ES-I3 (cell line): ENCODE measurements at regions not wholly inside any gene's neighbourhood (a gene's known extent, or its start where the extent isn't known, plus 50 kb on each side); places are given as distances from the start of the nearest gene placed in this dataset.

Source experiments
- H3K36me3 ChIP-seq: 2 replicates; pipeline ENCODE4 v1.6.1; 2013; ENCODE audit warnings: mild to moderate bottlenecking, low read length, control low read depth, moderate library complexity; ENCODE audit not compliant: insufficient read depth
- H3K4me1 ChIP-seq: 2 replicates; pipeline ENCODE4 v1.6.1; 2013; ENCODE audit warnings: mild to moderate bottlenecking, control low read depth, low read length; ENCODE audit not compliant: insufficient read depth
- H3K9ac ChIP-seq: 2 replicates; pipeline ENCODE4 v1.6.1; 2013; ENCODE audit warnings: low read depth, mild to moderate bottlenecking, low read length, moderate library complexity
- H3K9me3 ChIP-seq: 2 replicates; pipeline ENCODE4 v1.6.1; 2013; ENCODE audit warnings: mild to moderate bottlenecking, low read length, moderate library complexity; ENCODE audit not compliant: control insufficient read depth, insufficient read depth

GRCh38 chr10:78866731-78867554, 201.8 kb upstream of the ZMIZ1 start:
- no peaks in the 10 kb centered on the region for H3K9me3 ChIP-seq
- H3K36me3 ChIP-seq: no peaks in the 10 kb centered on the region
- H3K4me1 ChIP-seq: no peaks in the 10 kb centered on the region
- no peak overlapping the region for H3K9ac ChIP-seq

- H3K9me3 ChIP-seq: no peaks in the 10 kb centered on the region
- no peaks in the 10 kb centered on the region for H3K4me1 ChIP-seq
- H3K9ac ChIP-seq: no peak overlapping the region
- H3K36me3 ChIP-seq: no peaks in the 10 kb centered on the region
These were observed 201.2 kb upstream of the ZMIZ1 start for GRCh38 chr10:78867555-78867939.

- H3K9ac ChIP-seq: no peak overlapping the region
- H3K9me3 ChIP-seq: no peaks in the 10 kb centered on the region
- H3K36me3 ChIP-seq: no peaks in the 10 kb centered on the region
- no peaks in the 10 kb centered on the region for H3K4me1 ChIP-seq
These were observed 200.7 kb upstream of the ZMIZ1 start for GRCh38 chr10:78868048-78868447.

- no peaks in the 10 kb centered on the region for H3K4me1 ChIP-seq
- H3K9me3 ChIP-seq: no peaks in the 10 kb centered on the region
- H3K36me3 ChIP-seq: no peaks in the 10 kb centered on the region
- no peak overlapping the region for H3K9ac ChIP-seq
These were observed 200.3 kb upstream of the ZMIZ1 start for GRCh38 chr10:78868456-78868855.

- H3K36me3 ChIP-seq: no peaks in the 10 kb centered on the region
- H3K9me3 ChIP-seq: no peaks in the 10 kb centered on the region
- no peak overlapping the region for H3K9ac ChIP-seq
- H3K4me1 ChIP-seq: no peaks in the 10 kb centered on the region
These were observed 199.9 kb upstream of the ZMIZ1 start for GRCh38 chr10:78868861-78869260.

GRCh38 chr10:78869508-78870454, 199.0 kb upstream of the ZMIZ1 start:
- Histone ChIP-seq H3K4me1 (no peaks in the 10 kb centered on the region), H3K9me3 (no peaks in the 10 kb centered on the region), H3K36me3 (no peaks in the 10 kb centered on the region), H3K9ac (no peak overlapping the region)

GRCh38 chr10:78870458-78870857, 198.3 kb upstream of the ZMIZ1 start:
- Histone ChIP-seq H3K4me1 (peaks cover 4% of the 10 kb centered on the region), H3K9ac (no peak overlapping the region), H3K9me3 (no peaks in the 10 kb centered on the region), H3K36me3 (no peaks in the 10 kb centered on the region)

GRCh38 chr10:78871796-78872195, 197.0 kb upstream of the ZMIZ1 start:
- H3K9me3 ChIP-seq: no peaks in the 10 kb centered on the region
- no peaks in the 10 kb centered on the region for H3K36me3 ChIP-seq
- H3K9ac ChIP-seq: no peak overlapping the region

GRCh38 chr10:78873413-78873812, 195.4 kb upstream of the ZMIZ1 start:
- no peaks in the 10 kb centered on the region for H3K9me3 ChIP-seq

More at GRCh38 chr10:78871796-78872195, 197.0 kb upstream of the ZMIZ1 start:
- H3K4me1 ChIP-seq: peaks cover 10% of the 10 kb centered on the region

GRCh38 chr10:78875331-78875877, 193.4 kb upstream of the ZMIZ1 start:
- no peaks in the 10 kb centered on the region for H3K36me3 ChIP-seq
- peaks cover 10% of the 10 kb centered on the region for H3K4me1 ChIP-seq
- H3K9ac ChIP-seq: no peak overlapping the region
- no peaks in the 10 kb centered on the region for H3K9me3 ChIP-seq

More at GRCh38 chr10:78873413-78873812, 195.4 kb upstream of the ZMIZ1 start:
- H3K9ac ChIP-seq: no peak overlapping the region
- H3K4me1 ChIP-seq: peaks cover 10% of the 10 kb centered on the region
- H3K36me3 ChIP-seq: no peaks in the 10 kb centered on the region

- Histone ChIP-seq H3K4me1 (peaks cover 10% of the 10 kb centered on the region), H3K9me3 (no peaks in the 10 kb centered on the region), H3K9ac (no peak overlapping the region), H3K36me3 (no peaks in the 10 kb centered on the region)
These were observed 192.8 kb upstream of the ZMIZ1 start for GRCh38 chr10:78875932-78876331.

GRCh38 chr10:78876449-78876848, 192.3 kb upstream of the ZMIZ1 start:
- H3K9ac ChIP-seq: no peak overlapping the region
- peaks cover 10% of the 10 kb centered on the region for H3K4me1 ChIP-seq
- H3K9me3 ChIP-seq: no peaks in the 10 kb centered on the region
- H3K36me3 ChIP-seq: no peaks in the 10 kb centered on the region

GRCh38 chr10:78879621-78880020, 189.1 kb upstream of the ZMIZ1 start:
- H3K9me3 ChIP-seq: no peaks in the 10 kb centered on the region
- H3K4me1 ChIP-seq: peaks cover 10% of the 10 kb centered on the region
- no peak overlapping the region for H3K9ac ChIP-seq

GRCh38 chr10:78886129-78886528, 182.6 kb upstream of the ZMIZ1 start:
- Histone ChIP-seq H3K9me3 (no peaks in the 10 kb centered on the region), H3K9ac (no peak overlapping the region), H3K36me3 (no peaks in the 10 kb centered on the region), H3K4me1 (no peaks in the 10 kb centered on the region)

More at GRCh38 chr10:78879621-78880020, 189.1 kb upstream of the ZMIZ1 start:
- no peaks in the 10 kb centered on the region for H3K36me3 ChIP-seq
